HG02763 (cell line): ENCODE measurements at regions not wholly inside any gene's neighbourhood (a gene's known extent, or its start where the extent isn't known, plus 50 kb on each side); places are given as distances from the start of the nearest gene placed in this dataset.
"Not testable (repeated sequence)": the region's sequence is repeated elsewhere in the genome, so short reads cannot be mapped to it uniquely, and the experiment has no call there.

Source experiments
- ATAC-seq: cut with Tn5 transposase; IDR thresholded peaks from one replicate; pipeline ENCODE4 v1.9.1; 2021; ENCODE audit warnings: mild to moderate bottlenecking, moderate library complexity; ENCODE audit not compliant: unreplicated experiment

- peak; percentile 76 for ATAC-seq
Measured at GRCh38 chr4:33746979-33747378, 2497.3 kb downstream of the ARAP2 start.

- no peak for ATAC-seq
Measured at GRCh38 chr4:33751050-33751449, 2493.3 kb downstream of the ARAP2 start.

GRCh38 chr4:33772582-33772981 is 2471.7 kb downstream of the ARAP2 start:
- ATAC-seq: no peak

- ATAC-seq: no peak
Measured at GRCh38 chr4:33780952-33781791, 2463.1 kb downstream of the ARAP2 start.

- ATAC-seq: no peak
Measured at GRCh38 chr4:33785843-33786242, 2458.5 kb downstream of the ARAP2 start.

GRCh38 chr4:33802578-33802977 is 2441.7 kb downstream of the ARAP2 start:
- no peak for ATAC-seq

- ATAC-seq: no peak
Measured at GRCh38 chr4:33825685-33826084, 2418.6 kb downstream of the ARAP2 start.

- not testable (repeated sequence) for ATAC-seq
Measured at GRCh38 chr4:33829356-33829755, 2415.0 kb downstream of the ARAP2 start.

GRCh38 chr4:33831442-33832066 is 2412.8 kb downstream of the ARAP2 start:
- no peak for ATAC-seq

- ATAC-seq: not testable (repeated sequence)
Measured at GRCh38 chr4:33835764-33836163, 2408.6 kb downstream of the ARAP2 start.

GRCh38 chr4:33837043-33837838 is 2407.1 kb downstream of the ARAP2 start:
- ATAC-seq: no peak

GRCh38 chr4:33841120-33841519 is 2403.2 kb downstream of the ARAP2 start:
- ATAC-seq: no peak

GRCh38 chr4:33850371-33850902 is 2393.9 kb downstream of the ARAP2 start:
- no peak for ATAC-seq

- ATAC-seq: not testable (repeated sequence)
Measured at GRCh38 chr4:33853670-33854069, 2390.6 kb downstream of the ARAP2 start.

GRCh38 chr4:33864290-33864859 is 2379.9 kb downstream of the ARAP2 start:
- no peak for ATAC-seq

- ATAC-seq: no peak
Measured at GRCh38 chr4:33873791-33874190, 2370.5 kb downstream of the ARAP2 start.

GRCh38 chr4:33878710-33879109 is 2365.6 kb downstream of the ARAP2 start:
- ATAC-seq: no peak

GRCh38 chr4:33881176-33881575 is 2363.1 kb downstream of the ARAP2 start:
- ATAC-seq: no peak

- ATAC-seq: no peak
Measured at GRCh38 chr4:33882246-33882990, 2361.9 kb downstream of the ARAP2 start.

GRCh38 chr4:33883111-33883510 is 2361.2 kb downstream of the ARAP2 start:
- ATAC-seq: no peak
